ENCODE measurements at regions not wholly inside any gene's neighbourhood (a gene's known extent, or its start where the extent isn't known, plus 50 kb on each side); places are given as distances from the start of the nearest gene placed in this dataset.

DNA sequence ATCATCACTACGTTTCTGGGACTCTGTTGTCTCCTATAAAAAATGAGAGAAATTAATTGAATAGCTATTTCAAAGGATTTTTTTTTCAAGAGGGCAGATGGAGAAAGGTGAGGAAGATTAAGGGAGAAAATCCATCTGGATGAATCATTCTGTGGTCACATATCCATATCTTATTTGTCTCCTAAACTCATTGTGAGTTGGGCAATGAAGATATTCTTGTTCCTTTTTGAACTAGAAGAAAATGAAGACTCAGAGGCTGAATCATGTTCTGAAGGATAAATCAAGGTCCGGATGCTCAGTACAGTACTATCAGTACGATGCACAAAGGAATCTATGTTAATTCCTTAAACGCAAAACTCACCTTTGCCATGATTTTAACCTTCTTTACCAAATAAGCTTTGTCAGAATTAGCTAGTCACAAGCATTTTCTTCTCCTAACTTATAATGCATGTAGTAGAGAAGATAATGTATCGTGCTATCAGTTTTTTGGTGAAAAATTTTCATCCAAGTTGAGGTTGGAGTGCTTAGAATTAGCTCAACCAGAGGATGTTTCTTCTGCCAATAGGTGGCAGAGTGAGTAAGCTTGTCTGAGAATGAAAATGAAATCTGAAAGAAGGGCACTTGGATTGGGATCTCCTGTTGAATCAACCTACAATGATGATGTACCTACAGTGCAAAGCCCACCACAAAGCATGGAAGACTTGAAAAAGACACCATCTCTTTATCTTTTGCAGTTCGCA is 446.9 kb downstream of the KIF20B start:
- no peaks in the 10 kb centered on the region for H3K36me3 Mint-ChIP-seq (ENCODE audit: low read depth)
- 87 to 100% methylated on average over 2 to 6 of the region's 6 CpGs for WGBS, 2 experiments (ENCODE audit: insufficient coverage in 1 of 2, insufficient read length in 1 of 2)
- H3K4me3 Mint-ChIP-seq, result no peak overlapping the region

DNA sequence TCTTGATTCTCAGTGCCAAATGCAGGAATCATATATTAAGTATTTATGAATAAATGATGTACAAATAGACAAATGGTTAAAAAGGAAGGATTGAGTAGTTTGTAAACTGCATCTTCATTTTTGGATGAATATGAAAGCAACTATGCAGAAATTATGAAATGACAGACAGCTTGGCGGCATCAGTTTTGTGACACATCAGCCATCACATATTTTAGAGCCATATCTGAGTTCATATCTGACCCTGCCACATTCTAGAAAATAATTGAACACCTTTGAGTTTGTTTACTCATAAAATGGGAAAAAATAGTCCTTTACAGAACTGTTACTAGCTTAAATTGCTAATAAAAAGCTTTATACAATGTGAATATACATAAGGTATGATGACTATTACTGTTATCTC is 448.2 kb downstream of the KIF20B start:
- TF ChIP-seq, protein P1, sequence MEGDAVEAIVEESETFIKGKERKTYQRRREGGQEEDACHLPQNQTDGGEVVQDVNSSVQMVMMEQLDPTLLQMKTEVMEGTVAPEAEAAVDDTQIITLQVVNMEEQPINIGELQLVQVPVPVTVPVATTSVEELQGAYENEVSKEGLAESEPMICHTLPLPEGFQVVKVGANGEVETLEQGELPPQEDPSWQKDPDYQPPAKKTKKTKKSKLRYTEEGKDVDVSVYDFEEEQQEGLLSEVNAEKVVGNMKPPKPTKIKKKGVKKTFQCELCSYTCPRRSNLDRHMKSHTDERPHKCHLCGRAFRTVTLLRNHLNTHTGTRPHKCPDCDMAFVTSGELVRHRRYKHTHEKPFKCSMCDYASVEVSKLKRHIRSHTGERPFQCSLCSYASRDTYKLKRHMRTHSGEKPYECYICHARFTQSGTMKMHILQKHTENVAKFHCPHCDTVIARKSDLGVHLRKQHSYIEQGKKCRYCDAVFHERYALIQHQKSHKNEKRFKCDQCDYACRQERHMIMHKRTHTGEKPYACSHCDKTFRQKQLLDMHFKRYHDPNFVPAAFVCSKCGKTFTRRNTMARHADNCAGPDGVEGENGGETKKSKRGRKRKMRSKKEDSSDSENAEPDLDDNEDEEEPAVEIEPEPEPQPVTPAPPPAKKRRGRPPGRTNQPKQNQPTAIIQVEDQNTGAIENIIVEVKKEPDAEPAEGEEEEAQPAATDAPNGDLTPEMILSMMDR (conservative IDR thresholded peaks at IDR 0.05), result no peak
- 93% methylated on average over 1 of the region's 1 CpG; no CpG with 5 or more reads in 1 of the 2 experiments for WGBS, 2 experiments (ENCODE audit: insufficient coverage in 1 of 2, insufficient read length in 1 of 2)
- no peaks in the 10 kb centered on the region for H3K4me1 Mint-ChIP-seq
- Histone ChIP-seq H3K9me3 (ENCODE audit: control insufficient read depth, low read length) (no peaks in the 10 kb centered on the region), H3K4me1 (ENCODE audit: control insufficient read depth, insufficient read depth, low read length) (no peaks in the 10 kb centered on the region), H3K4me3 (ENCODE audit: low read length) (no peak overlapping the region), H3K9ac (ENCODE audit: extremely low read depth, low read length, poor library complexity, severe bottlenecking) (no peak overlapping the region), H3K36me3 (ENCODE audit: control insufficient read depth, insufficient read depth, low read length) (no peaks in the 10 kb centered on the region), H3K27me3 (ENCODE audit: control insufficient read depth, insufficient read depth, low read length, poor library complexity, severe bottlenecking) (no peaks in the 10 kb centered on the region), H3K27ac (ENCODE audit: low read depth, low read length) (no peak overlapping the region)
- no peak overlapping the region for H3K27ac Mint-ChIP-seq
- H3K4me3 Mint-ChIP-seq, result no peak overlapping the region
- DNase-seq, result no peak
- H3K36me3 Mint-ChIP-seq (ENCODE audit: low read depth), result no peaks in the 10 kb centered on the region
- H3K9me3 Mint-ChIP-seq, result peaks cover 1% of the 10 kb centered on the region
- no peaks in the 10 kb centered on the region for H3K27me3 Mint-ChIP-seq (ENCODE audit: insufficient read depth)

More for the DNA sequence above, 446.9 kb downstream of the KIF20B start:
- no peaks in the 10 kb centered on the region for H3K9me3 Mint-ChIP-seq
- H3K36me3 ChIP-seq (ENCODE audit: control insufficient read depth, insufficient read depth, low read length), result no peaks in the 10 kb centered on the region
- H3K9me3 ChIP-seq (ENCODE audit: control insufficient read depth, low read length), result no peaks in the 10 kb centered on the region
- H3K27me3 ChIP-seq (ENCODE audit: control insufficient read depth, insufficient read depth, low read length, poor library complexity, severe bottlenecking), result no peaks in the 10 kb centered on the region
- no peak for DNase-seq
- no peaks in the 10 kb centered on the region for H3K4me1 Mint-ChIP-seq
- H3K27ac Mint-ChIP-seq, result no peak overlapping the region
- TF ChIP-seq, protein P1 (conservative IDR thresholded peaks at IDR 0.05), result peak; percentile 82
- H3K27ac ChIP-seq (ENCODE audit: low read depth, low read length), result no peak overlapping the region
- no peaks in the 10 kb centered on the region for H3K27me3 Mint-ChIP-seq (ENCODE audit: insufficient read depth)
- H3K4me3 ChIP-seq (ENCODE audit: low read length), result no peak overlapping the region
- no peak overlapping the region for H3K9ac ChIP-seq (ENCODE audit: extremely low read depth, low read length, poor library complexity, severe bottlenecking)
- H3K4me1 ChIP-seq (ENCODE audit: control insufficient read depth, insufficient read depth, low read length), result no peaks in the 10 kb centered on the region

DNA sequence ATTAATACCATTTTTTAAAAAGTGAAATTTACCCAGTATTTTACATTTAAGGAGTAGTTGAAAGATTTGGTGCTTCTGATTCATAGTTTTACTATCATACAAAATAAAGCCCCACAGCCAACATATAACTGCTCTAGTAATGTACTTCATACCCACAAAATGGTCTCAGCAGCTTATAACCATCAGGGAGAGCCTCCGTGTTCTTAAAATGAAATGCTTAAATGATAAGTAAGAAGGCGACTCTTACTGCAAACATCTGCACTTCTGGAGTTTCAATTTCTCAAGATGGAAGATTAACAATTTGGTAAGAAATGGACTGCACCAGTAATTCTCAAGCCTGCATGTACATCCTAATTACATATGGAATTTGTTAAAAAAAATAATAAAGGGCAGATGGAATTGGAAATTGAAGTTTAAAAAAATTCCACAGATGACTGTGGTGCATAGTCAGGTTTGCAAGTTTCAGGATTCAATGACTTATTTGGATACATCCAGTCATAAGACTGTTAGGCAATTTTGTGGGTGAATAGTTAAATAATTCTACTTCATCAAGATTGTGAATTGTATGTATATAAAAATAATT is 461.0 kb downstream of the KIF20B start:
- no peak overlapping the region for H3K4me3 ChIP-seq (ENCODE audit: low read length)
- TF ChIP-seq, protein P1 (conservative IDR thresholded peaks at IDR 0.05), result no peak
- H3K36me3 Mint-ChIP-seq (ENCODE audit: low read depth), result no peaks in the 10 kb centered on the region
- H3K4me3 Mint-ChIP-seq, result no peak overlapping the region
- H3K27ac Mint-ChIP-seq, result no peak overlapping the region
- no peaks in the 10 kb centered on the region for H3K27me3 ChIP-seq (ENCODE audit: control insufficient read depth, insufficient read depth, low read length, poor library complexity, severe bottlenecking)
- whole genome bisulfite sequencing, 2 experiments (ENCODE audit: insufficient coverage in 1 of 2, insufficient read length in 1 of 2), result 100% methylated on average over 2 of the region's 2 CpGs; no CpG with 5 or more reads in 1 of the 2 experiments
- no peaks in the 10 kb centered on the region for H3K4me1 ChIP-seq (ENCODE audit: control insufficient read depth, insufficient read depth, low read length)
- H3K27ac ChIP-seq (ENCODE audit: low read depth, low read length), result no peak overlapping the region
- H3K9ac ChIP-seq (ENCODE audit: extremely low read depth, low read length, poor library complexity, severe bottlenecking), result no peak overlapping the region
- no peak for DNase-seq
- H3K36me3 ChIP-seq (ENCODE audit: control insufficient read depth, insufficient read depth, low read length), result no peaks in the 10 kb centered on the region
- peaks cover 3% of the 10 kb centered on the region for H3K9me3 Mint-ChIP-seq
- H3K27me3 Mint-ChIP-seq (ENCODE audit: insufficient read depth), result no peaks in the 10 kb centered on the region
- no peaks in the 10 kb centered on the region for H3K4me1 Mint-ChIP-seq
- no peaks in the 10 kb centered on the region for H3K9me3 ChIP-seq (ENCODE audit: control insufficient read depth, low read length)
